ENCODE measurements at regions not wholly inside any gene's neighbourhood (a gene's known extent, or its start where the extent isn't known, plus 50 kb on each side); places are given as distances from the start of the nearest gene placed in this dataset.

GRCh38 chr2:2696733-2697455, 365.8 kb upstream of the MYT1L start:
- no peak overlapping the region for H3K4me3 Mint-ChIP-seq
- peaks cover 58% of the 10 kb centered on the region for H3K27me3 Mint-ChIP-seq (ENCODE audit: low read depth)
- no peaks in the 10 kb centered on the region for H3K4me1 Mint-ChIP-seq
- no peaks in the 10 kb centered on the region for H3K36me3 Mint-ChIP-seq
- no peak overlapping the region for H3K27ac Mint-ChIP-seq
- DNase-seq (ENCODE audit: low spot score in 2 of 2, unreplicated experiment in 2 of 2): no peak
- TF ChIP-seq CTCF (IDR thresholded peaks at IDR 0.05; ENCODE audit: unreplicated experiment): no peak
- no peaks in the 10 kb centered on the region for H3K9me3 Mint-ChIP-seq

GRCh38 chr2:2696325-2696724, 365.2 kb upstream of the MYT1L start:
- no peak for TF ChIP-seq CTCF (IDR thresholded peaks at IDR 0.05; ENCODE audit: unreplicated experiment)
- no peak for DNase-seq (ENCODE audit: low spot score in 2 of 2, unreplicated experiment in 2 of 2)
- no peaks in the 10 kb centered on the region for H3K9me3 Mint-ChIP-seq
- no peaks in the 10 kb centered on the region for H3K4me1 Mint-ChIP-seq
- H3K4me3 Mint-ChIP-seq: no peak overlapping the region
- no peak overlapping the region for H3K27ac Mint-ChIP-seq
- no peaks in the 10 kb centered on the region for H3K36me3 Mint-ChIP-seq
- peaks cover 61% of the 10 kb centered on the region for H3K27me3 Mint-ChIP-seq (ENCODE audit: low read depth)

DNA sequence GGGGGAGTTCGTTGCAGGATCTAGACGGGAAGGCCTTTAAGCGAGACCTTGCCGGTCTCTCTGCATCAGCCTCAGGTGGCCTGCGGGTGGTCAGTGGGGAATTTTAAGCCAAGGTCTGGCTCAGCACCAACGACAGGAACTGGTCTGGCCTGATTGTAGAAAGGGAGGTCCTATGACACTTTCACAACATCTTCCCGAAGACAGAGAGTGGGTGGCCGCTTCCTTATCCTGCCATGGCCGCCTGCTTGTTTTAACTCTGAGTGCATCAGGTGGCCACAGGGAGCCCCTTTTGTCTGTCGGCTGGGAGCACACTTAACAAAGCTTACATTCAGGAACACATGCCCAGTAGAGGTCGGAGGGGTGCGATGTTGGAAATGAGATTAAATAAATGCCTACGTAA, 363.7 kb upstream of the MYT1L start:
- Mint-ChIP-seq H3K27ac (no peak overlapping the region), H3K4me1 (no peaks in the 10 kb centered on the region), H3K9me3 (no peaks in the 10 kb centered on the region), H3K4me3 (no peak overlapping the region), H3K27me3 (ENCODE audit: low read depth) (peaks cover 64% of the 10 kb centered on the region), H3K36me3 (no peaks in the 10 kb centered on the region)
- DNase-seq (ENCODE audit: low spot score in 2 of 2, unreplicated experiment in 2 of 2): no peak
- TF ChIP-seq CTCF (IDR thresholded peaks at IDR 0.05; ENCODE audit: unreplicated experiment): no peak

DNA sequence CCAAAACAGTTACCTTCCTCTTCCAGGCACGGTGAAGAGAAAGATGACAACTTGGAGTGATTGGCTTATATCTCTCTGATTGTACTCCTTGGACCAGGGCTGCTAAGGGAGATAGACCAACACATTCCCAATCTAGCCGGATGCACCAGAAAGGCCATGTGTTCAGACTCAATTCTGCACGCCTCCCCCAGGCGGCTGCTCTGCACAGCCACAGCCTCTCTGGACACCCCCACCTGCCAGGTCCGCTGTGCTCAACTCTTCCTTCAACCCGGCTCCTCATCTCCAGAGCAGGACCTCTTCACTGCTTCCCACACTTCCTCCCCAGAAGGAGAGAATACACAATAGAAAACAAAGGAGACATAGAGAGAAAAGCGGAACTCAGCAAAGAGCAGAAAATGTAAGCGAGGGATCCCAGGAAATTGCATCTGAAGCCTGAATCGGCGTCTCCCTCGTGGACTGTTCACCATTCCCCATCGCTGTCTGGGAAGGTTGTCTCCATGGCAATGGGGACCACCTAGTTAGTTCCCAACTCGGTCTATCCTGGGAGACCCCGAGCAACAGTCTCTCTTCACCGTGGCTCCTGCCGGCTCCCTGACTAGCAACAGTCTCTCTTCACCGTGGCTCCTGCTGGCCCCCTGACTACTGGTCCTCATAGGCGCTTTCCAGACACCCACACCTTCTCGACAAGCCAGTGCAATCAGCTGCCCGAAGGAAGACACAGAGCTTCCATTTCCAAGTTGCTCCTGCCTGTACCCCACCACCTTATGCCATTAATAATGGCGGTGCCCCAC, 361.7 kb upstream of the MYT1L start:
- Mint-ChIP-seq H3K27ac (no peak overlapping the region), H3K27me3 (ENCODE audit: low read depth) (peaks cover 75% of the 10 kb centered on the region), H3K36me3 (no peaks in the 10 kb centered on the region), H3K4me1 (no peaks in the 10 kb centered on the region), H3K4me3 (no peak overlapping the region), H3K9me3 (no peaks in the 10 kb centered on the region)
- TF ChIP-seq CTCF (IDR thresholded peaks at IDR 0.05; ENCODE audit: unreplicated experiment): no peak
- no peak for DNase-seq (ENCODE audit: low spot score in 2 of 2, unreplicated experiment in 2 of 2)

- H3K4me1 Mint-ChIP-seq: peaks cover under 1% of the 10 kb centered on the region
- no peak for TF ChIP-seq CTCF (IDR thresholded peaks at IDR 0.05; ENCODE audit: unreplicated experiment)
- DNase-seq (ENCODE audit: low spot score in 2 of 2, unreplicated experiment in 2 of 2): no peak
- H3K4me3 Mint-ChIP-seq: no peak overlapping the region
- H3K27ac Mint-ChIP-seq: no peak overlapping the region
- no peaks in the 10 kb centered on the region for H3K36me3 Mint-ChIP-seq
- no peaks in the 10 kb centered on the region for H3K9me3 Mint-ChIP-seq
- H3K27me3 Mint-ChIP-seq (ENCODE audit: low read depth): peaks cover 66% of the 10 kb centered on the region
Measured at GRCh38 chr2:2691419-2691818, 360.3 kb upstream of the MYT1L start.

All from mesothelial cell of epicardium (in vitro differentiated cells).